PC-9 (cell line): ENCODE measurements at regions not wholly inside any gene's neighbourhood (a gene's known extent, or its start where the extent isn't known, plus 50 kb on each side); places are given as distances from the start of the nearest gene placed in this dataset.

Source experiments
- BruUV-seq: library from RNA; stranded (reverse); fragments of 400-500 nt; replicated peaks from 2 replicates; lab custom pipeline; 2021; lab: Mats Ljungman, UMichigan
- CTCF ChIA-PET: fragments of 300-600 bp; sonication (Branson Sonifier 250); formaldehyde crosslinking; loops from one replicate; lab custom pipeline; 2022; ENCODE audit warnings: antibody characterized with exemption; lab: Charles Lee
- POLR2A ChIA-PET: fragments of 300-600 bp; sonication (Branson Sonifier 250); formaldehyde crosslinking; loops from one replicate; lab custom pipeline; 2022; ENCODE audit warnings: antibody characterized with exemption; ENCODE audit not compliant: unreplicated experiment; lab: Charles Lee
- DNase-seq, 2 experiments: peaks; one replicate each; pipeline versions ENCODE4 v3.0.0 to v3.0.0-alpha.2; 2015 to 2022; ENCODE audit warnings: mixed read lengths in 1 of 2
- H2AFZ ChIP-seq: fragments of 200-600 bp; sonication (generic); 2 replicates; pipeline ENCODE4 v1.8.1; 2017; ENCODE audit warnings: antibody characterized with exemption
- H3F3A ChIP-seq: fragments of 200-600 bp; sonication (generic); 2 replicates; pipeline ENCODE4 v1.8.1; 2017; ENCODE audit warnings: antibody characterized with exemption, mild to moderate bottlenecking, low read depth; ENCODE audit not compliant: insufficient read depth
- H3K27ac ChIP-seq: fragments of 200-600 bp; sonication (generic); 2 replicates; pipeline ENCODE4 v1.6.1; 2016; ENCODE audit warnings: mixed run types
- H3K27me3 ChIP-seq: fragments of 200-600 bp; sonication (generic); 2 replicates; pipeline ENCODE4 v1.6.1; 2016; ENCODE audit warnings: low read depth, mixed run types; ENCODE audit not compliant: insufficient read depth
- H3K36me3 ChIP-seq: fragments of 200-600 bp; sonication (generic); 2 replicates; pipeline ENCODE4 v1.6.1; 2016; ENCODE audit warnings: low read depth, mixed run types
- H3K4me1 ChIP-seq: fragments of 200-600 bp; sonication (generic); replicated peaks from 2 replicates; pipeline ENCODE4 v1.6.1; 2016; ENCODE audit warnings: mixed run types; ENCODE audit not compliant: insufficient read depth
- H3K4me2 ChIP-seq: fragments of 200-600 bp; sonication (generic); 2 replicates; pipeline ENCODE4 v1.6.1; 2017; ENCODE audit warnings: mixed run types
- H3K4me3 ChIP-seq: fragments of 200-600 bp; sonication (generic); 2 replicates; pipeline ENCODE4 v1.6.1; 2016; ENCODE audit warnings: mixed run types
- H3K79me2 ChIP-seq: fragments of 200-600 bp; sonication (generic); 2 replicates; pipeline ENCODE4 v1.6.1; 2017; ENCODE audit warnings: low read depth, mixed run types
- H3K9me2 ChIP-seq: fragments of 200-600 bp; sonication (generic); 2 replicates; pipeline ENCODE4 v1.8.1; 2017; ENCODE audit warnings: mild to moderate bottlenecking; ENCODE audit not compliant: insufficient read depth
- H3K9me3 ChIP-seq: fragments of 200-600 bp; sonication (generic); 2 replicates; pipeline ENCODE4 v1.8.1; 2016; ENCODE audit warnings: low read depth; ENCODE audit not compliant: insufficient read depth
- H4K20me1 ChIP-seq: fragments of 200-600 bp; sonication (generic); 2 replicates; pipeline ENCODE4 v1.8.1; 2017; ENCODE audit not compliant: insufficient read depth
- CTCF ChIP-seq: fragments of 200-600 bp; sonication (generic); conservative IDR thresholded peaks from 2 replicates; pipeline ENCODE4 v1.6.1; 2017; ENCODE audit warnings: mixed run types, antibody characterized with exemption, mild to moderate bottlenecking, moderate library complexity
- EZH2 ChIP-seq: fragments of 200-600 bp; sonication (generic); IDR thresholded peaks from 2 replicates; pipeline ENCODE4 v1.8.0; 2017; ENCODE audit warnings: antibody characterized with exemption, low read depth
- intact Hi-C: fragments of 100-400 bp; cut with micrococcal nuclease; formaldehyde crosslinking; loops from one replicate; pipeline ENCODE4 v1.10.0; 2022; ENCODE audit not compliant: unreplicated experiment

GRCh38 chr13:72537782-72538181 lies 189.6 kb downstream of the MZT1 start:
- Histone ChIP-seq H2AFZ (no peak overlapping the region), H3F3A (no peaks in the 10 kb centered on the region), H3K9me3 (no peaks in the 10 kb centered on the region), H4K20me1 (no peaks in the 10 kb centered on the region), H3K4me2 (no peak overlapping the region), H3K79me2 (no peaks in the 10 kb centered on the region), H3K4me3 (no peak overlapping the region), H3K36me3 (no peaks in the 10 kb centered on the region), H3K9me2 (no peaks in the 10 kb centered on the region), H3K27ac (no peak overlapping the region), H3K27me3 (no peaks in the 10 kb centered on the region), H3K4me1 (no peaks in the 10 kb centered on the region)
- no TSS peak for BruUV-seq
- no peak for TF ChIP-seq EZH2
- no peak for TF ChIP-seq CTCF
- intact Hi-C loops = no loop called here
- POLR2A ChIA-PET = no interaction called here
- CTCF ChIA-PET = no interaction called here
- DNase-seq = no peak

GRCh38 chr13:72537395-72537780 lies 190.0 kb downstream of the MZT1 start:
- TF ChIP-seq CTCF = no peak
- TF ChIP-seq EZH2 = no peak
- ChIA-PET POLR2A (no interaction called here), CTCF (no interaction called here)
- no peaks in the 10 kb centered on the region for H3K79me2 ChIP-seq
- H3K9me3 ChIP-seq = no peaks in the 10 kb centered on the region
- no TSS peak for BruUV-seq
- H3K9me2 ChIP-seq = no peaks in the 10 kb centered on the region
- H3K4me3 ChIP-seq = no peak overlapping the region
- intact Hi-C loops = no loop called here
- no peaks in the 10 kb centered on the region for H3F3A ChIP-seq
- no peak for DNase-seq
- H3K36me3 ChIP-seq = no peaks in the 10 kb centered on the region
- no peak overlapping the region for H3K4me2 ChIP-seq
- no peaks in the 10 kb centered on the region for H3K4me1 ChIP-seq
- H2AFZ ChIP-seq = no peak overlapping the region
- no peaks in the 10 kb centered on the region for H4K20me1 ChIP-seq
- H3K27me3 ChIP-seq = no peaks in the 10 kb centered on the region
- no peak overlapping the region for H3K27ac ChIP-seq

- Histone ChIP-seq H3F3A (no peaks in the 10 kb centered on the region), H3K4me1 (no peaks in the 10 kb centered on the region), H4K20me1 (no peaks in the 10 kb centered on the region), H2AFZ (no peak overlapping the region), H3K36me3 (no peaks in the 10 kb centered on the region), H3K27me3 (no peaks in the 10 kb centered on the region), H3K27ac (no peak overlapping the region), H3K79me2 (no peaks in the 10 kb centered on the region), H3K4me3 (no peak overlapping the region), H3K9me2 (no peaks in the 10 kb centered on the region), H3K9me3 (no peaks in the 10 kb centered on the region), H3K4me2 (no peak overlapping the region)
- TF ChIP-seq CTCF (no peak), EZH2 (no peak)
- ChIA-PET POLR2A (no interaction called here), CTCF (no interaction called here)
- no TSS peak for BruUV-seq
- no peak for DNase-seq
- intact Hi-C loops = no loop called here
These were observed 190.6 kb downstream of the MZT1 start for GRCh38 chr13:72536714-72537394.
